K562 (cell line): ENCODE measurements at regions not wholly inside any gene's neighbourhood (a gene's known extent, or its start where the extent isn't known, plus 50 kb on each side); places are given as distances from the start of the nearest gene placed in this dataset.

Source experiments
- ATAC-seq: fragments of 200-7000 bp; cut with Tn5 transposase; 3 replicates; pipeline ENCODE4 v1.9.1; 2020; ENCODE audit warnings: moderate library complexity
- BruUV-seq: library from RNA; stranded (reverse); fragments of 400-500 nt; replicated peaks from 2 replicates; lab custom pipeline; 2021; lab: Mats Ljungman, UMichigan
- CTCF ChIA-PET: fragments of 300-600 bp; formaldehyde crosslinking; extraction: SDS; loops from one replicate; lab custom pipeline; 2021; ENCODE audit warnings: low intra/inter-chr PET ratio; lab: Yijun Ruan, JAX
- POLR2A ChIA-PET: fragments of 300-600, 350-650 bp; sonication (Branson Sonifier 250); formaldehyde crosslinking; extraction: SDS; loops from one replicate; lab custom pipeline; 2021; ENCODE audit warnings: antibody characterized with exemption, inconsistent platforms; lab: Yijun Ruan, JAX
- DNase-seq, 4 experiments: peaks; one replicate each; pipeline versions ENCODE4 v3.0.0 to v3.0.0-alpha.2; 2011 to 2018; ENCODE audit warnings: low spot score in 3 of 4, mixed read lengths in 3 of 4; ENCODE audit errors: extremely low read depth in 1 of 4
- FAIRE-seq: peaks from 2 replicates; lab custom pipeline; 2011; peaks lifted over from hg19 to GRCh38; lab: Jason Lieb, UNC
- H2AFZ ChIP-seq: 2 replicates; pipeline ENCODE4 v1.6.0; 2011; ENCODE audit warnings: low read depth, low read length, control low read depth, inconsistent platforms
- H3K27ac ChIP-seq: fragments of 200-600 bp; 3 replicates; pipeline ENCODE4 v1.8.0; 2011; ENCODE audit warnings: low read depth, mild to moderate bottlenecking, control low read depth, inconsistent platforms, low read length, moderate library complexity, mixed read lengths; ENCODE audit errors: extremely low read depth
- H3K27me3 ChIP-seq, 2 experiments: fragments of 300-600 bp in 1 of 2; 2 replicates in 1 of 2; 3 replicates in 1 of 2; pipeline versions ENCODE4 v1.6.0 to v1.8.0; 2011; ENCODE audit warnings: inconsistent platforms in 2 of 2, low read length in 2 of 2, mild to moderate bottlenecking in 1 of 2, mixed read lengths in 1 of 2, moderate library complexity in 1 of 2; ENCODE audit not compliant: control insufficient read depth in 2 of 2, insufficient read depth in 2 of 2
- H3K36me3 ChIP-seq: fragments of 300-600 bp; 3 replicates; pipeline ENCODE4 v1.8.0; 2011; ENCODE audit warnings: mild to moderate bottlenecking, low read length, inconsistent platforms; ENCODE audit not compliant: control insufficient read depth, insufficient read depth
- H3K4me1 ChIP-seq, 2 experiments: fragments of 200-600 bp in 1 of 2; replicated peaks in 1 of 2; 2 replicates in 1 of 2; 3 replicates in 1 of 2; pipeline versions ENCODE4 v1.5.1 to v1.8.0; 2011; ENCODE audit warnings: inconsistent platforms in 2 of 2, low read length in 2 of 2, mild to moderate bottlenecking in 1 of 2, mixed read lengths in 1 of 2, moderate library complexity in 1 of 2; ENCODE audit not compliant: control insufficient read depth in 2 of 2, insufficient read depth in 2 of 2
- H3K4me2 ChIP-seq: 2 replicates; pipeline ENCODE4 v1.6.1; 2011; ENCODE audit warnings: low read length, control low read depth, inconsistent platforms, mixed read lengths; ENCODE audit not compliant: insufficient read depth
- H3K4me3 ChIP-seq: fragments of 200-600 bp; sonication (generic), shearing (Covaris generic); 2 replicates; pipeline ENCODE4 v1.5.1; 2016; ENCODE audit warnings: control low read depth, inconsistent platforms
- H3K79me2 ChIP-seq: fragments of 200-600 bp; 3 replicates; pipeline ENCODE4 v1.8.0; 2011; ENCODE audit warnings: low read length, inconsistent platforms; ENCODE audit not compliant: control insufficient read depth, insufficient read depth
- H3K9ac ChIP-seq, 2 experiments: 2 replicates each; pipeline versions ENCODE4 v1.6.0 to v1.6.1; 2011; ENCODE audit warnings: low read depth in 2 of 2, low read length in 2 of 2, control low read depth in 1 of 2, inconsistent platforms in 1 of 2, mild to moderate bottlenecking in 1 of 2, mixed read lengths in 1 of 2; ENCODE audit not compliant: insufficient read depth in 1 of 2
- H3K9me1 ChIP-seq: one replicate; pipeline ENCODE4 v1.6.0; 2011; ENCODE audit warnings: inconsistent platforms, mild to moderate bottlenecking, low read length, moderate library complexity; ENCODE audit not compliant: control insufficient read depth, insufficient read depth
- H3K9me3 ChIP-seq: replicated peaks from 2 replicates; pipeline ENCODE4 v1.5.1; 2011; ENCODE audit warnings: low read depth, low read length, inconsistent platforms; ENCODE audit not compliant: control insufficient read depth, insufficient read depth
- H4K20me1 ChIP-seq: replicated peaks from 2 replicates; pipeline ENCODE4 v1.6.1; 2011; ENCODE audit warnings: low read length, inconsistent platforms, mixed read lengths; ENCODE audit not compliant: control insufficient read depth, insufficient read depth
- ARID3A ChIP-seq: IDR thresholded peaks from 2 replicates; pipeline ENCODE4 v1.6.1; 2012; ENCODE audit warnings: low read depth, low read length, improper control_type of control experiment, borderline replicate concordance
- ATF7 ChIP-seq: fragments of 450-650 bp; IDR thresholded peaks from 2 replicates; pipeline ENCODE4 v1.7.1; 2014; ENCODE audit warnings: mild to moderate bottlenecking, moderate library complexity
- C11orf30 ChIP-seq: fragments of 450-650 bp; IDR thresholded peaks from 2 replicates; pipeline ENCODE4 v1.6.1; 2016; ENCODE audit warnings: low read depth, mild to moderate bottlenecking
- JUND ChIP-seq, 2 experiments: IDR thresholded peaks; 2 replicates in 1 of 2; 3 replicates in 1 of 2; pipeline ENCODE4 v1.6.1; 2011; ENCODE audit warnings: borderline replicate concordance in 2 of 2, low read depth in 2 of 2, low read length in 2 of 2, improper control_type of control experiment in 1 of 2, missing biosample characterization in 1 of 2, missing genetic modification characterization in 1 of 2, missing genetic modification reagents in 1 of 2
- MAFF ChIP-seq: IDR thresholded peaks from 2 replicates; pipeline ENCODE4 v1.6.1; 2012; ENCODE audit warnings: low read length, improper control_type of control experiment
- MCM7 ChIP-seq, 2 experiments: fragments of 450-650 bp; IDR thresholded peaks; 2 replicates each; pipeline ENCODE4 v1.6.1; 2016 to 2018
- MLLT1 ChIP-seq, 2 experiments: fragments of 450-650 bp; IDR thresholded peaks; 2 replicates each; pipeline ENCODE4 v1.6.1; 2016
- MNT ChIP-seq, 2 experiments: fragments of 450-650 bp; conservative IDR thresholded peaks; 2 replicates each; pipeline ENCODE4 v1.6.1; 2017; ENCODE audit warnings: mild to moderate bottlenecking in 2 of 2, moderate library complexity in 2 of 2
- NCOA2 ChIP-seq, 2 experiments: fragments of 450-650 bp; IDR thresholded peaks; 2 replicates each; pipeline ENCODE4 v1.6.1; 2018; ENCODE audit warnings: mild to moderate bottlenecking in 2 of 2, moderate library complexity in 1 of 2; ENCODE audit not compliant: partially characterized antibody in 2 of 2
- NFRKB ChIP-seq: fragments of 450-650 bp; IDR thresholded peaks from 2 replicates; pipeline ENCODE4 v1.6.1; 2016; ENCODE audit warnings: low read depth
- RCOR1 ChIP-seq, 2 experiments: IDR thresholded peaks; 2 replicates each; pipeline ENCODE4 v1.6.1; 2012; ENCODE audit warnings: low read depth in 2 of 2, low read length in 2 of 2, borderline replicate concordance in 1 of 2, improper control_type of control experiment in 1 of 2
- RFX1 ChIP-seq: fragments of 450-650 bp; IDR thresholded peaks from 2 replicates; pipeline ENCODE4 v1.6.1; 2016; ENCODE audit warnings: mild to moderate bottlenecking, moderate library complexity
- SMARCA4 ChIP-seq: fragments of 450-650 bp; IDR thresholded peaks from 2 replicates; pipeline ENCODE4 v1.6.1; 2016
- SMARCC2 ChIP-seq: fragments of 450-650 bp; IDR thresholded peaks from 2 replicates; pipeline ENCODE4 v1.6.1; 2017; ENCODE audit warnings: antibody characterized with exemption, moderate library complexity, mild to moderate bottlenecking, low read depth
- SOX6 ChIP-seq: fragments of 450-650 bp; IDR thresholded peaks from 2 replicates; pipeline ENCODE4 v1.6.1; 2014; ENCODE audit warnings: mild to moderate bottlenecking
- TRIM25 ChIP-seq: fragments of 450-650 bp; IDR thresholded peaks from 2 replicates; pipeline ENCODE4 v1.7.0; 2016; ENCODE audit warnings: borderline replicate concordance
- WGBS: fragments of 100-300 bp; shearing (Covaris generic); methylation state at CpG from one replicate; pipeline ENCODE4 v1.1.6; 2016; ENCODE audit warnings: low coverage, mixed read lengths; ENCODE audit not compliant: insufficient coverage; ENCODE audit errors: missing lambda C conversion rate; 5-methylcytosine and 5-hydroxymethylcytosine counted together
- in situ Hi-C: fragments of 300-500 bp; cut with MboI; formaldehyde crosslinking; loops from 4 replicates; pipeline ENCODE4 v1.15.0; 2018; ENCODE audit warnings: inconsistent platforms, mixed read lengths
- intact Hi-C: fragments of 100-400 bp; cut with micrococcal nuclease; formaldehyde crosslinking; loops from 2 replicates; pipeline ENCODE4 v1.14.2; 2022

- no peaks in the 10 kb centered on the region for H3K27me3 ChIP-seq
- H3K9me1 ChIP-seq: no peaks in the 10 kb centered on the region
- H3K9ac ChIP-seq: peak overlapping the region in 1 of 2 experiments; percentile 28; a peak in 1 of 4 replicates
- in situ Hi-C loops (no loop called here), intact Hi-C loops (no loop called here)
- no peaks in the 10 kb centered on the region for H3K9me3 ChIP-seq
- no peaks in the 10 kb centered on the region for H3K36me3 ChIP-seq
- H3K4me1 ChIP-seq: peaks cover 0 to 7% of the 10 kb centered on the region in 2 experiments; a peak in 3 of 5 replicates
- ATAC-seq (peak; percentile 80), DNase-seq (peak; percentile 38 to 61 (median 45)), FAIRE-seq (peak; percentile 57)
- H3K4me3 ChIP-seq: no peak overlapping the region
- H3K4me2 ChIP-seq: no peak overlapping the region
- no peaks in the 10 kb centered on the region for H3K79me2 ChIP-seq
- peak overlapping the region; percentile 49; the same call in 1 of the 3 replicates for H3K27ac ChIP-seq
- WGBS: 0% methylated on average over 3 of the region's 3 CpGs
- peak overlapping the region; percentile 7; the same call in 1 of the 2 replicates for H2AFZ ChIP-seq
- ChIA-PET POLR2A (interaction anchor here (3.4 kb wide), 1 partner anchor 14 kb away, joined by 17 read pairs; no protein-coding TSS in a partner anchor), CTCF (no interaction called here)
- no TSS peak for BruUV-seq
- no peaks in the 10 kb centered on the region for H4K20me1 ChIP-seq
- TF ChIP-seq RFX1 (no peak), JUND (IDR thresholded peaks at IDR 0.05; ENCODE audit: borderline replicate concordance, low read depth, low read length) (peak; percentile 94), JUND (tag; IDR thresholded peaks at IDR 0.05; ENCODE audit: borderline replicate concordance, low read depth, low read length) (peak; percentile 95), TRIM25 (no peak), SOX6 (peak; percentile 68), NFRKB (no peak), C11orf30 (0 out of 2 replicates have a peak, but pooled peaks have one; percentile 8), ARID3A (peak; percentile 61; the same call in 1 of the 2 replicates), SMARCC2 (peak; percentile 39; the same call in 1 of the 2 replicates), MCM7 (IDR thresholded peaks at IDR 0.05) (no peak), ATF7 (0 out of 2 replicates have a peak, but pooled peaks have one; percentile 14), NCOA2 (IDR thresholded peaks at IDR 0.05; ENCODE audit: partially characterized antibody in 2 of 2) (peak in 1 of 2 experiments; percentile 34), SMARCA4 (peak; percentile 75), MLLT1 (IDR thresholded peaks at IDR 0.05) (no peak; a peak in 1 of 4 replicates), MNT (conservative IDR thresholded peaks at IDR 0.05) (0 out of 4 replicates have a peak, but pooled peaks of 1 of the 2 experiments have one; percentile 13), MAFF (no peak), RCOR1 (IDR thresholded peaks at IDR 0.05; ENCODE audit: borderline replicate concordance in 1 of 2, low read depth in 2 of 2, low read length in 2 of 2) (no peak)
These were observed 116.9 kb downstream of the ARRDC3 start for GRCh38 chr5:91266184-91266705.
